ENCODE measurements at regions not wholly inside any gene's neighbourhood (a gene's known extent, or its start where the extent isn't known, plus 50 kb on each side); places are given as distances from the start of the nearest gene placed in this dataset.
A peak's percentile ranks its signal among the peaks of the same experiment; 100 is the strongest.

- Histone ChIP-seq H3K36me3 (replicated peaks) (no peaks in the 10 kb centered on the region), H3K4me3 (no peak overlapping the region), H3K4me1 (no peaks in the 10 kb centered on the region), H3K9me3 (no peaks in the 10 kb centered on the region), H3K27me3 (ENCODE audit: low read depth) (no peaks in the 10 kb centered on the region)
- no peak for DNase-seq (ENCODE audit: low spot score in 2 of 2)
- in situ Hi-C loops (cut with MboI; ENCODE audit: low sequenced_read_pairs) = no loop called here
These were observed 130.1 kb upstream of the DKK2 start for GRCh38 chr4:107166181-107166580.

- Histone ChIP-seq H3K9me3 (no peaks in the 10 kb centered on the region), H3K36me3 (replicated peaks) (no peaks in the 10 kb centered on the region), H3K4me1 (no peaks in the 10 kb centered on the region), H3K27me3 (ENCODE audit: low read depth) (no peaks in the 10 kb centered on the region), H3K4me3 (no peak overlapping the region)
- in situ Hi-C loops (cut with MboI; ENCODE audit: low sequenced_read_pairs) = no loop called here
- DNase-seq (ENCODE audit: low spot score in 2 of 2) = no peak
These were observed 128.9 kb upstream of the DKK2 start for GRCh38 chr4:107164962-107165475.

DNA sequence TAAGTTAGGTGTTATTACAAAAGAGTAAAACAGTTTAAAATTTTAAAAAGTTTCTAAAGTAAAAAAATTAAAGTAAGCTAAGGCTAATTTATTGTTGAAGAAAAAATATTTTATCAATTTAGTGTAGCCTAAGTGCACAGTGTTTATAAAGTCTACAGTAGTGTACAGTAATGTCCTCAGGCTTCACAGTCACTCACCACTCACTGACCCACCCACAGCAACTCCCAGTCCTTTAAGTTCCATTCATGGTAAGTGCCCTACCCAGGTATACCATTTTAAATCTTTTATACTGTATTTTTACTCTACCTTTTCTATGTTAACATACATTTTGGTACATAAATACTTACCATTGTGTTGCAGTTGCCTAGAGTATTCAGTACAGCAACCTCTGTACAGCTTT is 120.3 kb upstream of the DKK2 start:
- H3K36me3 ChIP-seq (replicated peaks) = no peaks in the 10 kb centered on the region
- in situ Hi-C loops (cut with MboI; ENCODE audit: low sequenced_read_pairs) = no loop called here
- H3K4me1 ChIP-seq = no peaks in the 10 kb centered on the region
- no peaks in the 10 kb centered on the region for H3K9me3 ChIP-seq
- DNase-seq (ENCODE audit: low spot score in 2 of 2) = no peak
- no peak overlapping the region for H3K4me3 ChIP-seq
- H3K27me3 ChIP-seq (ENCODE audit: low read depth) = no peaks in the 10 kb centered on the region

DNA sequence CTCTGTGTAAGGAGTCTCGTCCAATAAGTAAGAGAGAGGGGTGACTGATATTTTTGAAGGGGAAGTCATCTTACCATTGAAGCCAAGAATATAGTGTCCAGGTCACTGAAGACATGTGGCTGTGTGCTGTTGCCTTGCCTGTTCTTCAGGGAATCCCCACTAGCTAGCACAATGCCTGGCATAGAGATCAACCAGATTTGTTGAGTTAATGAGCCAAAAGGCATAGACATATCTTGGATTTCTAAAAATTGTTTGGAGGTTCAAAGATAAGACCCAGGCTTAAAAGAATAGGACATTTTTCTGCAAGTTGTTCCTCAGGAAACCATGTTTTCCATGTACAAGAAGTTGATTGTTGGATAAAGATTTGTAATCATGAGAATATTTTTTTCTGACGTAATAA is 119.3 kb upstream of the DKK2 start:
- Histone ChIP-seq H3K36me3 (replicated peaks) (no peaks in the 10 kb centered on the region), H3K4me3 (no peak overlapping the region), H3K27me3 (ENCODE audit: low read depth) (no peaks in the 10 kb centered on the region), H3K4me1 (no peaks in the 10 kb centered on the region), H3K9me3 (no peaks in the 10 kb centered on the region)
- in situ Hi-C loops (cut with MboI; ENCODE audit: low sequenced_read_pairs) = no loop called here
- DNase-seq (ENCODE audit: low spot score in 2 of 2) = no peak

DNA sequence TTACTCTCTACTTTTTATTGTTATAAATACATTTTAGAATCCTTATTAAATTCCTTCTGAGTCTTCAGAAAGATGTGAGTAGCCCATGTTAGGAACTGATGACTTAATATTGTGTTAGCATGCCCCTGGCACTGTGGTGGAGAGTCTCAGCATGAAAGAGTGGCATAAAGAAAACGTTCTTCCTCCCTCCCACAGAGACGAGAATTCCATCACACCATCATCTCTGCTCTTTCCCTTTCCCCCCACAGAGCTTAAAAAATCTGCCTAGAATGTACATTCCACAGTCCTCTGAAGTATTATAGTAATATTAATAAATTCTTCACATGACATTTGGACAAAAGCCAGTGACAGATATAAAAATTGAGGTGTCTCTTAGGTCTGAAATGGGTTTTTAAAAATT is 117.8 kb upstream of the DKK2 start:
- no peak for DNase-seq (ENCODE audit: low spot score in 2 of 2)
- H3K4me3 ChIP-seq = no peak overlapping the region
- in situ Hi-C loops (cut with MboI; ENCODE audit: low sequenced_read_pairs) = no loop called here

GRCh38 chr4:107153228-107153627 is 117.1 kb upstream of the DKK2 start:
- no peaks in the 10 kb centered on the region for H3K27me3 ChIP-seq (ENCODE audit: low read depth)
- H3K36me3 ChIP-seq (replicated peaks) = no peaks in the 10 kb centered on the region
- H3K4me1 ChIP-seq = no peaks in the 10 kb centered on the region
- no peaks in the 10 kb centered on the region for H3K9me3 ChIP-seq
- H3K4me3 ChIP-seq = no peak overlapping the region
- in situ Hi-C loops (cut with MboI; ENCODE audit: low sequenced_read_pairs) = no loop called here
- peak; percentile 17 to 47 for DNase-seq (ENCODE audit: low spot score in 2 of 2)

More for the DNA sequence above, 117.8 kb upstream of the DKK2 start:
- no peaks in the 10 kb centered on the region for H3K27me3 ChIP-seq (ENCODE audit: low read depth)
- H3K36me3 ChIP-seq (replicated peaks) = no peaks in the 10 kb centered on the region
- H3K4me1 ChIP-seq = no peaks in the 10 kb centered on the region
- H3K9me3 ChIP-seq = no peaks in the 10 kb centered on the region

DNA sequence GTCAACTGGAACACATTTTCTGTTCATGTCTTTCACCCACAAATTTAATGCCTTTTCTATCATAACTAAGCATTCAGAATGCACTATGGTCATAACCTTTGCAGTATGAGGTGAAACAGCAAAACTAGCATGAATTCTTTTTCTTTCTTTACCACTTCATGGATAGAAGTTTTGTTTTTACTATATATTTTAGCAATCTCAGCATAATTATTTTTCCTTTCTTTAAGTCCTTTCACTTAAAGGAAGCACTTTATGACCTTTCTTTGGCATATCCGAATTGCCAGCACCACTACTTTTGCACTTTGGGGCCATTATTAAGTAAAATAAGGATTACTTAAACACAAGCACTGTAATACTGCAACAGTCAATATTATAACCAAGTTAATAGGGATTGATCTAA is 115.1 kb upstream of the DKK2 start:
- no peaks in the 10 kb centered on the region for H3K9me3 ChIP-seq
- no peaks in the 10 kb centered on the region for H3K36me3 ChIP-seq (replicated peaks)
- no peaks in the 10 kb centered on the region for H3K4me1 ChIP-seq
- in situ Hi-C loops (cut with MboI; ENCODE audit: low sequenced_read_pairs) = no loop called here
- no peaks in the 10 kb centered on the region for H3K27me3 ChIP-seq (ENCODE audit: low read depth)
- DNase-seq (ENCODE audit: low spot score in 2 of 2) = no peak
- no peak overlapping the region for H3K4me3 ChIP-seq

DNA sequence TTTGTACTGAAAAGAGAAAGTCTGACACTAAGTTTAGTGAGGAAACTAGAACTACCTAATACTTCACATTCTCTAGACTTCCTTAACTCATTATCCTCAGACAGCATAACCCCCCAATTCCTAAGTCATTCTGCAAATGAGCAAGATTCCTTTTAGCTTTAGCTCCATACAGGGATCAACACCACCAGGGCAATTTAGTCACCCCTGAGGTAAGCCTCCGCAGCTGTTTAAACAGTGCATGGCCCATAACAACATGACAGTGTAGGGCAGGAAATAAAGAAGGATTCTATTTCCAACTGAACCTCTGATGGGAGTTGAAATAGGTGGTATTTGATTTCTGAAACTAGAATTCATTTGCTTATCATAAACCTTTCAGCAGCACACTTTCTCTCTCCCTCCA is 112.8 kb upstream of the DKK2 start:
- Histone ChIP-seq H3K27me3 (ENCODE audit: low read depth) (no peaks in the 10 kb centered on the region), H3K4me1 (no peaks in the 10 kb centered on the region), H3K36me3 (replicated peaks) (no peaks in the 10 kb centered on the region), H3K4me3 (no peak overlapping the region), H3K9me3 (no peaks in the 10 kb centered on the region)
- no peak for DNase-seq (ENCODE audit: low spot score in 2 of 2)
- in situ Hi-C loops (cut with MboI; ENCODE audit: low sequenced_read_pairs) = no loop called here

DNA sequence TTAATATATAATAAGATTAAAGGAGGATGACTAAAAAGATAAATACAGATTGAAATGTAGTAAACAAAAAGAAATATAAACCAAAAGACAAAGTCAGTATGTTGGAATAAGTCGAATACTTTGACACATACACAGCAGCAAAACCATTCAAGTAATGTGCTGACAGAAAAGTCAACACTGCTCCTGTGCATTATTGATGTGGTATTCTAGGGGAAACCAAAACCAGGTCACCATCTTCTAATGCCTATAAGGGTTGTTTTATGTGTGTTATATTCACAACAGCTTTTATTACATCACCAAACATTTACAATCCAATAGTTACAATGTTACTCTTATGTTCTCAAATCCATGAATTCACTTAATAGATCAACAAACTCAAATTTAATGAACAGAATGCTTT is 111.8 kb upstream of the DKK2 start:
- Histone ChIP-seq H3K27me3 (ENCODE audit: low read depth) (no peaks in the 10 kb centered on the region), H3K36me3 (replicated peaks) (no peaks in the 10 kb centered on the region), H3K4me1 (no peaks in the 10 kb centered on the region), H3K4me3 (no peak overlapping the region), H3K9me3 (no peaks in the 10 kb centered on the region)
- no peak for DNase-seq (ENCODE audit: low spot score in 2 of 2)
- in situ Hi-C loops (cut with MboI; ENCODE audit: low sequenced_read_pairs) = no loop called here

DNA sequence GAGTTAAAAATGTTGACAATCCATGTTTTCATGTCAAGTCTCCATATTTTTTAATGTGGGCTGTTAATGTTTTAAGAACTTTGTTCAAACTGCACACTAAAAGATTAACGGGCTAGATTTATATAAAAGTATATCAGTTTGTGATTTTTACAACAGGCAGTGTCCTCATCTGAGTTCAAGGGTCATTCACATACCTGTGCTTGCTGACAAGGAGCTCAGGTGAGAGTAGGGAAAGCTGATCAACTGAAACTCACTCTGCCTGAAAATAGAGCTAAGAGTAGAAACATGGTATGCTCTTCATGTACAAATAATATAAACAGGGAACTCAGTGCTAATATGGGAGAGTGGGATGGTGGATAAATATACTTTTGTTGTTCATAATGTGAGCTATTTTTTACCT is 102.3 kb upstream of the DKK2 start:
- H3K9me3 ChIP-seq = no peaks in the 10 kb centered on the region
- no peak for DNase-seq (ENCODE audit: low spot score in 2 of 2)
- no peaks in the 10 kb centered on the region for H3K4me1 ChIP-seq
- H3K36me3 ChIP-seq (replicated peaks) = no peaks in the 10 kb centered on the region
- in situ Hi-C loops (cut with MboI; ENCODE audit: low sequenced_read_pairs) = no loop called here
- no peaks in the 10 kb centered on the region for H3K27me3 ChIP-seq (ENCODE audit: low read depth)
- no peak overlapping the region for H3K4me3 ChIP-seq

DNA sequence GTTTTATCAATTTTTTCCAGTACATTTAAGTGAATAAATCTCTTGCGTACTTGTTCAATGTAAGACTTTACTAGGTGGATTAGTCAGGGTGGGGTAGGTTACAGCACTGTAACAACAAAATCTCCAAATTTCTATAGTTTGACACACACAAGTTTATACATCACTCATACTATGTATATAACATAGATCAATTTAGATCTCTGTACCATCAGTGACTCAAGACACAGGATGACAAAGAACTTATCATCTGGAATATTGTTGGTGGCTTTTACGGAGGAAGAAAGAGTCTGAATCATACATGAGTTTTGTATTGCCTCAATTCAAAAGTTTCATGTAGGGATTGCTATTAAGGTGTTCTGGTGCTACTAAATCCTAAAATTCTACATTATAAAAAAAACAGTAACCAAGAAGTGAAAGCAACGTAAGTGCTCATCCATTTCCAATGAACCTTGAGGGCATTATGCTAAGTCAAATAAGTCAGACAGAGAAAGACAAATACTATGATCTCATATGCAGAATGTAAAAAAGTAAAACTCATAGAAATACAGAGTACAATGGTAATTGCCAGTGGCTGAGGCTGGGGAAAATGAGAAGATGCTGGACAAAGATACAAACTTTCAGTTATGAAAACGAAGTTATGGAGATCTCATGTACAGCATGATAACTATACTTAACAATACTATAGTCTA is 98.0 kb upstream of the DKK2 start:
- Histone ChIP-seq H3K4me3 (no peak overlapping the region), H3K9me3 (no peaks in the 10 kb centered on the region), H3K27me3 (ENCODE audit: low read depth) (no peaks in the 10 kb centered on the region), H3K36me3 (replicated peaks) (no peaks in the 10 kb centered on the region), H3K4me1 (no peaks in the 10 kb centered on the region)
- in situ Hi-C loops (cut with MboI; ENCODE audit: low sequenced_read_pairs) = no loop called here
- no peak for DNase-seq (ENCODE audit: low spot score in 2 of 2)

GRCh38 chr4:107131295-107131694 is 95.2 kb upstream of the DKK2 start:
- H3K27me3 ChIP-seq (ENCODE audit: low read depth) = no peaks in the 10 kb centered on the region
- no peaks in the 10 kb centered on the region for H3K36me3 ChIP-seq (replicated peaks)
- no peaks in the 10 kb centered on the region for H3K9me3 ChIP-seq
- H3K4me3 ChIP-seq = no peak overlapping the region
- DNase-seq (ENCODE audit: low spot score in 2 of 2) = no peak
- in situ Hi-C loops (cut with MboI; ENCODE audit: low sequenced_read_pairs) = no loop called here
- H3K4me1 ChIP-seq = no peaks in the 10 kb centered on the region

DNA sequence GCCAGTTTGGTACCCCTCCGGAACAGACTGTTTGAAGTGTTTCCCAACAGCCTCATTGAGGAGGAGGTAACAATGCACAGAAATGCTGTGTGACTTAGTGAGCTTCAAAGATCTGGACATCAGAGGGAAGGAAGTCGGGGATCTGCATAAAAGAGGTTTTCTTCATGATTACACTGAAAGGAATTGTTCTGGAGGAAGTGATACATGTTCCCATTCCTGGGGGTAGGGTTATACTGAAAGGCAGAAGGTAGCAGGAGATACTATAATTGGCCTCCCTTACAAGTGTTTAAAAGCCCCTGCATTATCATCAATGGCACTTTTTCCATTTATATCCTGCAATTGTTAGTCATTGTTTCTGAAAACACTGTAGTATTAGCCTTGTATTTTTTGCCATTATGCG is 94.0 kb upstream of the DKK2 start:
- Histone ChIP-seq H3K27me3 (ENCODE audit: low read depth) (no peaks in the 10 kb centered on the region), H3K9me3 (no peaks in the 10 kb centered on the region), H3K36me3 (replicated peaks) (no peaks in the 10 kb centered on the region), H3K4me1 (no peaks in the 10 kb centered on the region), H3K4me3 (no peak overlapping the region)
- in situ Hi-C loops (cut with MboI; ENCODE audit: low sequenced_read_pairs) = no loop called here
- DNase-seq (ENCODE audit: low spot score in 2 of 2) = no peak

DNA sequence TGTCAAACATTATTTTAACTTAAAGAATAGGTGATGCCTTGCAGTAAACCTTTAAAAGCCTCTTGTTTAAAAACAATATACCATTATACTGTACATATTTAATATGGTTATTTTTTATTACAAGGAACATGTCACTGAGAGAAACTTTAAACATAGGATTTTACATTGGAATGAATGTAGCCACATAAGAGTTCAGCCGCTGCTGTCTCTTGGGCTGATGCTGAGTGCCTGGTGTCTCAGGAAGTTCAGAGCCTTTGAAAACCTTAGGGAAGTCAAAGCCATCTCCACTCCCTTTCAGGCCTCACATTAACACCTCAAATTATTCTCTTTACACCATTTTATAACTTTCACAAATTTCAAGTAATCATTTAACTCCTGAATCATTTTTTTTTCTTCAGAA is 93.5 kb upstream of the DKK2 start:
- no peak for DNase-seq (ENCODE audit: low spot score in 2 of 2)
- H3K36me3 ChIP-seq (replicated peaks) = no peaks in the 10 kb centered on the region
- no peaks in the 10 kb centered on the region for H3K27me3 ChIP-seq (ENCODE audit: low read depth)
- in situ Hi-C loops (cut with MboI; ENCODE audit: low sequenced_read_pairs) = no loop called here
- H3K4me1 ChIP-seq = no peaks in the 10 kb centered on the region
- H3K9me3 ChIP-seq = no peaks in the 10 kb centered on the region
- no peak overlapping the region for H3K4me3 ChIP-seq

GRCh38 chr4:107129076-107129475 is 93.0 kb upstream of the DKK2 start:
- H3K4me3 ChIP-seq = no peak overlapping the region
- no peaks in the 10 kb centered on the region for H3K36me3 ChIP-seq (replicated peaks)
- H3K27me3 ChIP-seq (ENCODE audit: low read depth) = no peaks in the 10 kb centered on the region
- H3K9me3 ChIP-seq = no peaks in the 10 kb centered on the region
- no peak for DNase-seq (ENCODE audit: low spot score in 2 of 2)
- in situ Hi-C loops (cut with MboI; ENCODE audit: low sequenced_read_pairs) = no loop called here
- H3K4me1 ChIP-seq = no peaks in the 10 kb centered on the region
